ENCODE measurements at regions not wholly inside any gene's neighbourhood (a gene's known extent, or its start where the extent isn't known, plus 50 kb on each side); places are given as distances from the start of the nearest gene placed in this dataset.

DNA sequence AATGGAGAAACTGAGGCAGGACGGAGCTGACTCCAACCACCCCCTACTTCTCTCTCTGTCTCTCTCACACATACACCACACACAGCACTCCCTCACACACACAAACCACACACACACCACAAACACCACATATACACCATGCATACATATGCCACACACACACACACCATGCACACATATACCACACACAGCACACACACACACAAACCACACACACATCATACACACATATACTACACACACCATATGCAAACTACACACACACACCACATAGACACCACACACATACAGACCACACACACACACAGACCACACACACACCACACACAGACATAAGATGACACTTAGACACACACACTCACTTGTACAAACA is 94.3 kb downstream of the RIPK4 start:
- 100% methylated on average over 1 of the region's 1 CpG for WGBS (ENCODE audit: insufficient coverage)
- Histone ChIP-seq H3K36me3 (ENCODE audit: control insufficient read depth, insufficient read depth, low read length) (no peaks in the 10 kb centered on the region), H3K27me3 (ENCODE audit: control insufficient read depth, insufficient read depth, low read length) (peaks cover 3% of the 10 kb centered on the region), H3K27ac (ENCODE audit: low read length) (no peak overlapping the region), H3K9me3 (replicated peaks; ENCODE audit: control insufficient read depth, low read depth, low read length) (no peaks in the 10 kb centered on the region), H3K4me1 (ENCODE audit: control insufficient read depth, insufficient read depth, low read length) (peaks cover 12% of the 10 kb centered on the region), H3K4me3 (ENCODE audit: low read length) (no peak overlapping the region)
- no peak for DNase-seq

DNA sequence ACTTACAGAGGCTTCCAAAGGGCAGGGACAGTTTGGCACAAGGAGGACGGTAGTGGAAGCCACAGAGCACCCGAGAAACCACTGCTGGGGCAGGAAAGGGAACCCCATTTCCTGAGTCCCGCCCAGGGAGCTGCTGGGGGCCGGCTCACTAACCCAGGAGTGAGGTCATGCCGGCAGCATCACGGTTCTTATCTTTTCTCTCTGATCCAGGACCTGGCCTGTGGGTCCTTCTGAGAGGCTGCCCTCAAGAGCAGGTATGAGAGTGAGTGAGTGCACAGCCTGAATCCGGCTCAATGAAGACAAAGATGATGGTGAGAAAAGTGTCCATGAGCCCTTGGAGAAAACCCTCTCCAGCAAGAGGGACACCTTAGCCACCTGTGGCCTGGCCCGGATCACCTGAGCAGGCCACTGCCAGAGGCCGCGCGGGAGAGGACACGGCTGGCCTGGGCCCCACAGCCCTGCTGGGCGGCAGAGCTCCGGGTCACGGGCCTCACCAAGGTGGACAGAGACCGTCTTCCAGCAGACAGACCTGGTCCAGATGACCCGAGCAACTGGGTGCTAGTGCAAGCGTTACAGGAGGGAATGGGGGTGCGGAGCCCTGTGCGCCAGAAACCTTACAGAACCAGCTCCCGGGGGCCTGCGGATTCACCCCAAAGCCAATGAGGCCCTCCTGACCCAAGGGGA is 94.9 kb downstream of the RIPK4 start:
- DNase-seq, result no peak
- 76% methylated on average over 22 of the region's 22 CpGs for whole genome bisulfite sequencing (ENCODE audit: insufficient coverage)
- Histone ChIP-seq H3K4me1 (ENCODE audit: control insufficient read depth, insufficient read depth, low read length) (peaks cover 12% of the 10 kb centered on the region), H3K4me3 (ENCODE audit: low read length) (no peak overlapping the region), H3K36me3 (ENCODE audit: control insufficient read depth, insufficient read depth, low read length) (no peaks in the 10 kb centered on the region), H3K9me3 (replicated peaks; ENCODE audit: control insufficient read depth, low read depth, low read length) (no peaks in the 10 kb centered on the region), H3K27me3 (ENCODE audit: control insufficient read depth, insufficient read depth, low read length) (peaks cover 3% of the 10 kb centered on the region), H3K27ac (ENCODE audit: low read length) (no peak overlapping the region)

DNA sequence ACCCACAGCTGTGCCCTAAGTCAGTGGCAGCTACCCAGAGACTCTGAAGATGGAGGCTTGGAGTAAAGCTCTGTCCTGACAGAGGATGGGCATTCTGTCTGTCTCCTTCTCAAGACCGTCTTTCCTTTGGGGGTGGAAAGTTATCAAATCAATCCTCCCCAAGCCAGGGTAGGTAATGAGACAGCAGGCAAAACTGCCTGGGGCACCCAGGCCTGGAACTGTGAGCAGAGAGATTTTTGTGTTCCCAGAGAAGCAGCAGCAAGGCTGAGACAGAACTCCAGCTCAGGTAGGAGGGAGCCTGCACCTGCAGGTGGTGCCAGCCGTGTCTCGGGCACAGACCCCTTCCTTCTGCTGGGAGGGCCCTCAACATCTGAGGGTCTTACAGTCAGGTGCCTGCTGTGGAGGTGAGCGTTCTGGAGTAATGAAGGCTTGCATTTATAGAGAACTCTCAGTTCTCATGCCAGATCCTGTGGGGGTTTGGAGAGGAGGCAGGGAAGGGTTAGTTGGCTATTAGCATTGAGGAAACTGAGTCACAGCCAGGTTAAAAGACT is 95.6 kb downstream of the RIPK4 start:
- DNase-seq, result no peak
- 75% methylated on average over 3 of the region's 4 CpGs for WGBS (ENCODE audit: insufficient coverage)
- no peak overlapping the region for H3K4me3 ChIP-seq (ENCODE audit: low read length)
- no peaks in the 10 kb centered on the region for H3K36me3 ChIP-seq (ENCODE audit: control insufficient read depth, insufficient read depth, low read length)
- no peak overlapping the region for H3K27ac ChIP-seq (ENCODE audit: low read length)
- H3K9me3 ChIP-seq (replicated peaks; ENCODE audit: control insufficient read depth, low read depth, low read length), result no peaks in the 10 kb centered on the region
- peaks cover 18% of the 10 kb centered on the region for H3K4me1 ChIP-seq (ENCODE audit: control insufficient read depth, insufficient read depth, low read length)
- H3K27me3 ChIP-seq (ENCODE audit: control insufficient read depth, insufficient read depth, low read length), result peaks cover 6% of the 10 kb centered on the region

DNA sequence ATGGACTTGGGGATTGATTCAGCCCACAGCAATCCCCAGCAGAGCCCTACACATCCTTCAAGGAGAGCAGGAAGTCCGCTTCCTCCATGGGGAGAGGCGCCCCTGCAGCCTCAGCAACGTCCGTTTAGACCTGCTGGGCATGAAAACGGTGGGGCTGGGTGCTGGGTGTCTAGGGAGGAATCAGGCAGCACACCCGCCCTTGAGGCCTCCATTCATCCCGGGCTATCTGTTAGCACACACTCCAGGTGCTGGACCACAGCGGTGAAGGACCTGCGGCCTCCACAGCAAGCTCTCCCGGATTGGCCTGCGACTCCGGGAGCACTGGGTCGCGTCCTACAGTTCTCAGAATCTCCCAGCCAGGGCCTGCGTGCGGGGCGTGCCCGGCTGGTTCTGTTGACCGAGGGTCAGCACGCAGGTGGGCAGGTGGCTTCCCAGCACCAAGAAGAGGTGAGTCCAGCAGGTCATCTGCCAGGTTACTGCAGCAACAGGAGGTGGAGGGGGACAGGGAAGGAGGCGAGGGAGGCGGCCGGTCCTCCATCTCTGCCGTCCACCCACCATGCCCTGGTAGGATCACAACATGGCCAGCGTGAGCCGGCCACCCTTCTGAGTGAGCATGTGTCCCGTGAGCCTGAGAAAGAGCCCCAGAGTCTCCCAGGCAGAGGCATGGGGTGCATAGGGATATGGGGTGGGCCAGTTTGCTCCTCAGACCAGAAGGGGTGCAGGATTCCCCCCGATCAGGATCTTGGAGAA is 96.6 kb downstream of the RIPK4 start:
- Histone ChIP-seq H3K9me3 (replicated peaks; ENCODE audit: control insufficient read depth, low read depth, low read length) (no peaks in the 10 kb centered on the region), H3K27me3 (ENCODE audit: control insufficient read depth, insufficient read depth, low read length) (peaks cover 10% of the 10 kb centered on the region), H3K4me1 (ENCODE audit: control insufficient read depth, insufficient read depth, low read length) (peaks cover 29% of the 10 kb centered on the region), H3K36me3 (ENCODE audit: control insufficient read depth, insufficient read depth, low read length) (no peaks in the 10 kb centered on the region), H3K27ac (ENCODE audit: low read length) (no peak overlapping the region), H3K4me3 (ENCODE audit: low read length) (no peak overlapping the region)
- WGBS (ENCODE audit: insufficient coverage), result 85% methylated on average over 25 of the region's 28 CpGs
- DNase-seq, result no peak

DNA sequence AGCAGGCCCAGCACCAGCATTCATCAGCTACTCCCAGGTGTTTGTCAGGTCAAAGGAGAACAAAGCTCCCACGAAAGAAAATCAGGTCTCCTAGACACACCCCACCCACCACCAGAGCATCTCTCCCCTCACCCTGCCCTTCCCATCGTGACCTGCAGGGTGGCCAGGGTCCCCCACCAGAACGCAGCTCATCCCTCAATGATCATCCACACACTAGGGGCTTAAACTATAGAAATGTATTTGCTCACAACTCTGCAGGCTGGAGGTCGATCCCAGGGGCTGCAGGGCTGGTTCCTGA is 97.4 kb downstream of the RIPK4 start:
- Histone ChIP-seq H3K27me3 (ENCODE audit: control insufficient read depth, insufficient read depth, low read length) (peaks cover 18% of the 10 kb centered on the region), H3K27ac (ENCODE audit: low read length) (no peak overlapping the region), H3K4me3 (ENCODE audit: low read length) (no peak overlapping the region), H3K9me3 (replicated peaks; ENCODE audit: control insufficient read depth, low read depth, low read length) (no peaks in the 10 kb centered on the region), H3K36me3 (ENCODE audit: control insufficient read depth, insufficient read depth, low read length) (no peaks in the 10 kb centered on the region), H3K4me1 (ENCODE audit: control insufficient read depth, insufficient read depth, low read length) (peaks cover 36% of the 10 kb centered on the region)
- WGBS (ENCODE audit: insufficient coverage), result 73% methylated on average over 4 of the region's 4 CpGs
- no peak for DNase-seq

DNA sequence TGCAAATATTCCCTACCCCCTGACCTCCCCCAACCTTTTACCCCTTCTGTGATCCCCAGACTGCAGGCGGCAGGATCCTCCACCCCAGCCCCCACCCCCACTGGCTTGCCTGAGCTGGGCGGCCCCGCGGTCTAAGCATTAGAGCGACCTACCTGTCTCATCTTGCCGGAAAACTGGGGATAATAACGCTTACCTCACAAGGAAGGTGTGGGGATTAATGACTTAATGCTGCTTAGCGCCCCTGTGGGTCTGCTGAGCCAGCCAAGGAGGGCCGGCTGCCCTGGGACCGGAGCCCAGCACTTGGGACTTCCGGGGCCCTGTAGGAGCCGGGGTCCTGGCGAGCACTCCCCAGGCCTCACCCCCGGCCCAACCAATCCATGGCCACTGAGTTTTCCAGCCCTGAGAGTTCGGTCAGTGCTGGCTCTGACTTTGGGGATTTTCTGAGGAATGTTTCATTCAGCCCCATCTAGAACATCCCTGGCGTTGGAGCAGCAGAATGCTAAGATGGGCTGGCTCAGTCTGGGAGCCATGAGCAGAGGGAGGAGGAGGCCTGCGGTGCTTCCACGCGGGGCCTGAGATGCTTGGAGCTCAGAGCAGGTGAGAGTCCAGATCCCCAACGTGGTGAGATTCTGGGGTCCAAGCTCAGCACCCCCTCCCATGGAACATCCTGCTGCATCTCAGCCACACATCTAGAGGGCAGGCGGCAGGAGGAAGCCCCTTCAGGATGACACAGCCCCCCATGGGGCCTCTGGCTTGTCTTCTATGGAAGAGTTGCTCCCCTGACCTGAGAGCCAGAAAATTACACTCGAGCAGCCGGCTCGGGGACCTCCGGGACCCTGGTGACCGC is 97.9 kb downstream of the RIPK4 start:
- H3K9me3 ChIP-seq (replicated peaks; ENCODE audit: control insufficient read depth, low read depth, low read length), result no peaks in the 10 kb centered on the region
- H3K27me3 ChIP-seq (ENCODE audit: control insufficient read depth, insufficient read depth, low read length), result peaks cover 23% of the 10 kb centered on the region
- H3K36me3 ChIP-seq (ENCODE audit: control insufficient read depth, insufficient read depth, low read length), result no peaks in the 10 kb centered on the region
- no peak overlapping the region for H3K4me3 ChIP-seq (ENCODE audit: low read length)
- H3K4me1 ChIP-seq (ENCODE audit: control insufficient read depth, insufficient read depth, low read length), result peaks cover 42% of the 10 kb centered on the region
- no peak for DNase-seq
- 62% methylated on average over 7 of the region's 26 CpGs for WGBS (ENCODE audit: insufficient coverage)
- no peak overlapping the region for H3K27ac ChIP-seq (ENCODE audit: low read length)

DNA sequence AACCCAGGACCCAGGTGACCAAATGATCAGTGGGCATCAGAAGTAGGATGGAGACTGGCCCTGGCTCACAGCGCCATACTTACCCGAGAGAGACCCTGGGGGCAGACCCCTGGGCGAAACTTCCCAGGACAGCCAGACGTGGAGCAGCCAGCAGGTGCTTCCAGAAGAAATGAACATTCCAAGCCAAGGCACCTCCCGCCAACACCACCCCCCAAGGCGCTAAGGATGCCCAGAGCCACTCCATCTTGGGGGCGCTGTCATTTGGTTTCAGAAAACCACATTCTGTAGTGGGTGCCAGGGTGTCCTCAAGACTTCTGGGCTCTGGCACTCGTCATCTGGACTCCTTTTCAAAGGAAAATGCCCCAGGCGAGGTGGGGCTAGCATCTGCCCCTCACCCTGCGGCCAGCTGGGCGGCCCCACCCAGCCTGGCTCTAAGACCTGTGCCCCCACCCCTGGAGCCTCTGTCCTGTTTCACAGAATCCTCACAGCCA is 98.8 kb downstream of the RIPK4 start:
- no peak overlapping the region for H3K27ac ChIP-seq (ENCODE audit: low read length)
- DNase-seq, result no peak
- H3K9me3 ChIP-seq (replicated peaks; ENCODE audit: control insufficient read depth, low read depth, low read length), result no peaks in the 10 kb centered on the region
- H3K36me3 ChIP-seq (ENCODE audit: control insufficient read depth, insufficient read depth, low read length), result no peaks in the 10 kb centered on the region
- peaks cover 23% of the 10 kb centered on the region for H3K27me3 ChIP-seq (ENCODE audit: control insufficient read depth, insufficient read depth, low read length)
- no peak overlapping the region for H3K4me3 ChIP-seq (ENCODE audit: low read length)
- 92% methylated on average over 9 of the region's 11 CpGs for WGBS (ENCODE audit: insufficient coverage)
- peaks cover 36% of the 10 kb centered on the region for H3K4me1 ChIP-seq (ENCODE audit: control insufficient read depth, insufficient read depth, low read length)

DNA sequence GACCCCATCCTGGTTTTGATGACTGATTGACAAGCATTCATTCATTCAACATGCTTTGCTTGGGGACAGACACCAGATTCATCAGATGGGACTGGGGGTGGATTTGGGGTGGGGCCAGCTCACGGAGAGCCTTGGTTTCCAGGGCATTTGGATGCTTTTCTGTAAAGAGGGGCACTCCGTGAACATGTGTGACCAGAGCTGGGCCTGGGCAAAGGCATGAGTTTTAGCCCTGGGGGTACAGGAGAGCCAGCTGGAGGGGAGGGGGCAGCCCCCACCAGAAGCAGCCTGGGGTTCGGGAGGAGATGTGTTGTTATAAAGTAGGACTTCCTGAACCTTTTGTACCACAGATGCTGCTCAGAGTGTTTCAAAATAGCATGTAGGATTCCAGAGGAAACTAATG is 99.7 kb downstream of the RIPK4 start:
- Histone ChIP-seq H3K4me1 (ENCODE audit: control insufficient read depth, insufficient read depth, low read length) (peaks cover 34% of the 10 kb centered on the region), H3K36me3 (ENCODE audit: control insufficient read depth, insufficient read depth, low read length) (no peaks in the 10 kb centered on the region), H3K27me3 (ENCODE audit: control insufficient read depth, insufficient read depth, low read length) (peaks cover 22% of the 10 kb centered on the region), H3K27ac (ENCODE audit: low read length) (no peak overlapping the region), H3K4me3 (ENCODE audit: low read length) (no peak overlapping the region), H3K9me3 (replicated peaks; ENCODE audit: control insufficient read depth, low read depth, low read length) (no peaks in the 10 kb centered on the region)
- 67% methylated on average over 1 of the region's 3 CpGs for WGBS (ENCODE audit: insufficient coverage)
- DNase-seq, result no peak

DNA sequence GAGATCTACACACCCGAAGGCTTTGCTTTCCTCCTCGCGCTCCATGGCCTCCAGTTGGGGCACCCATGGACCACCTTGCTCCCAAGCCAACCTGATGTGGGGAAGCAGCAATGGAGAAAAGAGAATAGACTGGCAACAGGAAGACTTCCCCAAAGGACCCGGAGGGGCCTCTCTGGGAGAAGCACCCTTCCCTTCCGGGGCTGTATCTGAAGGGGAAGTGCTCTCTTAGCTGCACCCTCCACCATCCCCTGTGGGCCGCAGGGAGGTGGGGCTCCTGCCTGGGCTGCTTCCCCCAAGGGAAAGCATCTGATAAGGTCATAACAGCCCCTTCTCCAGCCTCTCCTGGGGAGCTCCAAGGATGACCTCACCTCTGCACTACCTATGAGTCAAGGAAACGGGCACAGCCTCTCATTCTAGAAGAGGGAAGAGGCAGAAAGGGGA is 100.2 kb downstream of the RIPK4 start:
- Histone ChIP-seq H3K9me3 (replicated peaks; ENCODE audit: control insufficient read depth, low read depth, low read length) (no peaks in the 10 kb centered on the region), H3K27ac (ENCODE audit: low read length) (no peak overlapping the region), H3K4me1 (ENCODE audit: control insufficient read depth, insufficient read depth, low read length) (peaks cover 34% of the 10 kb centered on the region), H3K36me3 (ENCODE audit: control insufficient read depth, insufficient read depth, low read length) (no peaks in the 10 kb centered on the region), H3K27me3 (ENCODE audit: control insufficient read depth, insufficient read depth, low read length) (peaks cover 23% of the 10 kb centered on the region), H3K4me3 (ENCODE audit: low read length) (no peak overlapping the region)
- WGBS (ENCODE audit: insufficient coverage), result 79% methylated on average over 3 of the region's 7 CpGs
- DNase-seq, result no peak
